ENCODE measurements at regions not wholly inside any gene's neighbourhood (a gene's known extent, or its start where the extent isn't known, plus 50 kb on each side); places are given as distances from the start of the nearest gene placed in this dataset.

GRCh38 chr16:88305176-88305575 is 77.6 kb upstream of the ZNF469 start:
- no peak overlapping the region for H3K56ac ChIP-seq (ENCODE audit: insufficient read length, low read depth, low read length)
- Mint-ChIP-seq H3K4me1 (0 out of 4 replicates have a peak, but pooled peaks cover 0 to 4% of the 10 kb centered on the region in 2 experiments), H3K9me3 (peaks cover 22 to 31% of the 10 kb centered on the region in 2 experiments), H3K27me3 (ENCODE audit: low read depth) (peaks cover 15% of the 10 kb centered on the region), H3K36me3 (ENCODE audit: insufficient read depth in 1 of 3, low read depth in 3 of 3) (peaks cover 0 to 4% (median 0%) of the 10 kb centered on the region in 3 experiments; a peak in 2 of 7 replicates), H3K4me3 (no peak overlapping the region; a peak in 1 of 5 replicates), H3K27ac (no peak overlapping the region)
- H2AFZ ChIP-seq (ENCODE audit: low read length): no peak overlapping the region
- no peak overlapping the region for H4K91ac ChIP-seq (ENCODE audit: insufficient read length, low read depth, low read length)
- no peaks in the 10 kb centered on the region for H3K27me3 ChIP-seq (ENCODE audit: insufficient read depth, low read length)
- TF ChIP-seq, protein P1, sequence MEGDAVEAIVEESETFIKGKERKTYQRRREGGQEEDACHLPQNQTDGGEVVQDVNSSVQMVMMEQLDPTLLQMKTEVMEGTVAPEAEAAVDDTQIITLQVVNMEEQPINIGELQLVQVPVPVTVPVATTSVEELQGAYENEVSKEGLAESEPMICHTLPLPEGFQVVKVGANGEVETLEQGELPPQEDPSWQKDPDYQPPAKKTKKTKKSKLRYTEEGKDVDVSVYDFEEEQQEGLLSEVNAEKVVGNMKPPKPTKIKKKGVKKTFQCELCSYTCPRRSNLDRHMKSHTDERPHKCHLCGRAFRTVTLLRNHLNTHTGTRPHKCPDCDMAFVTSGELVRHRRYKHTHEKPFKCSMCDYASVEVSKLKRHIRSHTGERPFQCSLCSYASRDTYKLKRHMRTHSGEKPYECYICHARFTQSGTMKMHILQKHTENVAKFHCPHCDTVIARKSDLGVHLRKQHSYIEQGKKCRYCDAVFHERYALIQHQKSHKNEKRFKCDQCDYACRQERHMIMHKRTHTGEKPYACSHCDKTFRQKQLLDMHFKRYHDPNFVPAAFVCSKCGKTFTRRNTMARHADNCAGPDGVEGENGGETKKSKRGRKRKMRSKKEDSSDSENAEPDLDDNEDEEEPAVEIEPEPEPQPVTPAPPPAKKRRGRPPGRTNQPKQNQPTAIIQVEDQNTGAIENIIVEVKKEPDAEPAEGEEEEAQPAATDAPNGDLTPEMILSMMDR (conservative IDR thresholded peaks at IDR 0.05): no peak
- no peak overlapping the region for H2BK20ac ChIP-seq (ENCODE audit: low read depth, low read length, poor library complexity, severe bottlenecking)
- DNase-seq: no peak
- no peaks in the 10 kb centered on the region for H4K20me1 ChIP-seq (ENCODE audit: control insufficient read depth, insufficient read depth, insufficient read length)
- no peak overlapping the region for H4K5ac ChIP-seq (ENCODE audit: insufficient read length, low read depth, low read length)
- no peak overlapping the region for H2BK12ac ChIP-seq (ENCODE audit: insufficient read length, low read depth, low read length)
- no peak overlapping the region for H3K14ac ChIP-seq (ENCODE audit: insufficient read depth, low read length)
- no peak overlapping the region for H3K27ac ChIP-seq (ENCODE audit: insufficient read length, low read depth, low read length)
- H3K9me3 ChIP-seq (ENCODE audit: control insufficient read depth, low read depth, low read length): no peaks in the 10 kb centered on the region
- H3K9ac ChIP-seq (ENCODE audit: extremely low read depth, insufficient read length, low read length): no peak overlapping the region
- H3K79me1 ChIP-seq (ENCODE audit: insufficient read depth, low read depth, low read length, poor library complexity, severe bottlenecking): no peaks in the 10 kb centered on the region
- no peak overlapping the region for H2BK15ac ChIP-seq (ENCODE audit: low read depth, low read length)
- no peaks in the 10 kb centered on the region for H3K79me2 ChIP-seq (ENCODE audit: insufficient read depth, low read length)
- H3K4me2 ChIP-seq (ENCODE audit: insufficient read depth, insufficient read length, low read length): no peak overlapping the region
- H3K4me1 ChIP-seq (ENCODE audit: insufficient read depth, low read length): no peaks in the 10 kb centered on the region
- no CpG with 5 or more reads among the region's 14 CpGs for WGBS (ENCODE audit: extremely low coverage, insufficient read length, low lambda C conversion rate)
- peak overlapping the region; percentile 19 for H3K23ac ChIP-seq (ENCODE audit: insufficient read length, low read depth, low read length)
- H2AK5ac ChIP-seq (ENCODE audit: insufficient read length, low read length): no peak overlapping the region
- H2BK5ac ChIP-seq (ENCODE audit: insufficient read length, low read length): no peak overlapping the region
- no peak overlapping the region for H2BK120ac ChIP-seq (ENCODE audit: low read depth, low read length, poor library complexity, severe bottlenecking)
- H3K18ac ChIP-seq (ENCODE audit: insufficient read length, low read depth, low read length): no peak overlapping the region
- H3K23me2 ChIP-seq (ENCODE audit: insufficient read length, low read depth, low read length, poor library complexity, severe bottlenecking): no peaks in the 10 kb centered on the region
- H3K4ac ChIP-seq (ENCODE audit: low read depth, low read length): no peak overlapping the region
- H4K8ac ChIP-seq (replicated peaks; ENCODE audit: insufficient read length, low read depth, low read length): peak overlapping the region; percentile 16
- no peak overlapping the region for H3T11ph ChIP-seq (ENCODE audit: low read length)

Measured in H9 (cell line).